B cell (primary cell): ENCODE measurements at regions not wholly inside any gene's neighbourhood (a gene's known extent, or its start where the extent isn't known, plus 50 kb on each side); places are given as distances from the start of the nearest gene placed in this dataset.

Source experiments
- ATAC-seq: fragments of 200-7000 bp; cut with Tn5 transposase; one replicate; pipeline ENCODE4 v1.10.0; 2021; ENCODE audit warnings: low read depth, mild to moderate bottlenecking, moderate number of reproducible peaks, moderate library complexity
- CTCF ChIA-PET: fragments of 350-600 bp; sonication (Branson Sonifier 250); formaldehyde crosslinking; loops from one replicate; lab custom pipeline; 2021; ENCODE audit warnings: antibody characterized with exemption, inconsistent platforms; lab: Charles Lee
- POLR2A ChIA-PET: fragments of 350-600 bp; sonication (Branson Sonifier 250); formaldehyde crosslinking; loops from one replicate; lab custom pipeline; 2021; ENCODE audit warnings: antibody characterized with exemption; lab: Charles Lee
- DNase-seq: peaks from one replicate; pipeline ENCODE4 v3.0.0; 2013
- H2AFZ ChIP-seq: 2 replicates; pipeline ENCODE4 v1.6.1; 2012; ENCODE audit warnings: mild to moderate bottlenecking, low read depth, low read length; ENCODE audit not compliant: insufficient read depth, poor library complexity, severe bottlenecking
- H3K27ac ChIP-seq, 2 donors: 1 replicate in 1 of 2; 2 replicates in 1 of 2; pipeline ENCODE4 v1.5.1; 2012 to 2013; ENCODE audit warnings: low read length in 2 of 2, mild to moderate bottlenecking in 2 of 2, moderate library complexity in 1 of 2
- H3K27me3 ChIP-seq, 4 experiments: fragments of 200-600 bp in 1 of 4; sonication (generic) in 1 of 4; replicated peaks in 1 of 4; 1 replicate in 2 of 4; 2 replicates in 2 of 4; pipeline versions ENCODE4 v1.6.1 to v1.7.0; 2013 to 2016; ENCODE audit warnings: low read length in 3 of 4, mild to moderate bottlenecking in 2 of 4, mixed read lengths in 1 of 4, moderate library complexity in 1 of 4; ENCODE audit not compliant: insufficient read depth in 4 of 4, control insufficient read depth in 3 of 4; ENCODE audit errors: control extremely low read depth in 1 of 4
- H3K36me3 ChIP-seq, 2 experiments: replicated peaks in 1 of 2; 1 replicate in 1 of 2; 2 replicates in 1 of 2; pipeline versions ENCODE4 v1.6.1 to v1.7.1; 2013; ENCODE audit warnings: low read length in 1 of 2; ENCODE audit not compliant: insufficient read depth in 2 of 2, control insufficient read depth in 1 of 2; ENCODE audit errors: control extremely low read depth in 1 of 2, extremely low read depth in 1 of 2
- H3K4me1 ChIP-seq, 2 donors: fragments of 200-600 bp in 1 of 2; sonication (generic) in 1 of 2; 1 replicate in 1 of 2; 2 replicates in 1 of 2; pipeline versions ENCODE4 v1.5.1 to v1.6.1; 2013 to 2017; ENCODE audit warnings: low read length in 2 of 2; ENCODE audit not compliant: control insufficient read depth in 2 of 2, insufficient read depth in 2 of 2
- H3K4me2 ChIP-seq: replicated peaks from 2 replicates; pipeline ENCODE3; 2012; ENCODE audit warnings: mild to moderate bottlenecking, low read depth, low read length; ENCODE audit not compliant: poor library complexity, severe bottlenecking
- H3K4me3 ChIP-seq, 5 experiments: fragments of 200-600 bp in 1 of 5; sonication (generic) in 1 of 5; 1 replicate in 3 of 5; 2 replicates in 2 of 5; pipeline versions ENCODE4 v1.5.1 to v1.7.0; 2011 to 2016; ENCODE audit warnings: low read length in 4 of 5, mild to moderate bottlenecking in 4 of 5, low read depth in 2 of 5, control low read depth in 1 of 5, moderate library complexity in 1 of 5; ENCODE audit not compliant: insufficient read depth in 1 of 5; ENCODE audit errors: control extremely low read depth in 1 of 5, extremely low read depth in 1 of 5
- H3K79me2 ChIP-seq: fragments of 200-600 bp; sonication (generic); one replicate; pipeline ENCODE4 v1.6.0; 2016; ENCODE audit warnings: low read length; ENCODE audit not compliant: control insufficient read depth, insufficient read depth
- H3K9ac ChIP-seq: fragments of 200-600 bp; sonication (generic); 2 replicates; pipeline ENCODE4 v1.6.1; 2017; ENCODE audit warnings: mild to moderate bottlenecking, low read length, moderate library complexity
- H3K9me3 ChIP-seq, 3 donors: one replicate each; pipeline versions ENCODE4 v1.6.1 to v1.7.1; 2013; ENCODE audit warnings: low read length in 2 of 3; ENCODE audit not compliant: control insufficient read depth in 2 of 3, insufficient read depth in 1 of 3; ENCODE audit errors: control extremely low read depth in 1 of 3
- H4K20me1 ChIP-seq: 2 replicates; pipeline ENCODE4 v1.6.0; 2012; ENCODE audit warnings: mild to moderate bottlenecking, low read length; ENCODE audit not compliant: insufficient read depth, control insufficient read depth, poor library complexity, severe bottlenecking
- H3K27ac Mint-ChIP-seq: one replicate; pipeline ENCODE4 v1.8.0; 2021; ENCODE audit warnings: mixed read lengths
- H3K27me3 Mint-ChIP-seq: one replicate; pipeline ENCODE4 v1.8.0; 2021; ENCODE audit warnings: mixed read lengths
- H3K4me1 Mint-ChIP-seq: one replicate; pipeline ENCODE4 v1.8.0; 2021; ENCODE audit warnings: mixed read lengths
- H3K4me3 Mint-ChIP-seq: one replicate; pipeline ENCODE4 v1.8.0; 2021; ENCODE audit warnings: mixed read lengths
- H3K9me3 Mint-ChIP-seq: one replicate; pipeline ENCODE4 v1.8.0; 2022; ENCODE audit warnings: mixed read lengths; ENCODE audit not compliant: insufficient read depth
- EZH2 ChIP-seq: IDR thresholded peaks from 2 replicates; pipeline ENCODE4 v1.6.1; 2012; ENCODE audit warnings: borderline replicate concordance, low read depth, mild to moderate bottlenecking, moderate library complexity, low read length; ENCODE audit not compliant: insufficient read depth, poor library complexity, severe bottlenecking
- WGBS: methylation state at CpG from one replicate; pipeline ENCODE4 v1.1.5; 2013; ENCODE audit warnings: missing lambda C conversion rate; ENCODE audit not compliant: insufficient coverage; 5-methylcytosine and 5-hydroxymethylcytosine counted together
- intact Hi-C: fragments of 100-400 bp; cut with micrococcal nuclease; formaldehyde crosslinking; loops from one replicate; pipeline ENCODE4 v1.10.0; 2022
- TF ChIP-seq, protein P1 (sequence below): fragments of 200-600 bp; IDR thresholded peaks from one replicate; pipeline ENCODE4 v1.8.0; 2022; ENCODE audit warnings: antibody characterized with exemption, mild to moderate bottlenecking

DNA sequence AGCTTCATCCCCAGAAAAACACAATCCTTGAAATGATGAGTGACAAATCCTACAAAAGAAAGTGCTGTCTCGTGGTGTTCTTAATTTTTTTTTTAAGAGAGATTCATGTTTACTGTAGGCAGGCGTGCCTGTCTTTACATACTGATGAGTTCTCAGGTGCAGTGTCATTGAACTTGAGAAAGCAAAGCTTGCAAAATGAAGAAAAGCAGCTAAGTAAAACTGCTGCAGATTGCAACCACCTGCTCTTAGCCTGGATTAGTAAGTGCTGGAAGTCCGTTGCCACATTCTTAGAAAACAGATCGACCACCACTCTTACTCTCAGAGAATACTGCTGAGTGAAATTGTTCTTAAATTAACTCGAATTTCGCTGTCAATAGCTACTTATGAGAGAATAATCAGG, 854.6 kb downstream of the TRIML1 start:
- H3K4me3 ChIP-seq, result no peak overlapping the region
- H3K27ac ChIP-seq, result no peak overlapping the region
- no peaks in the 10 kb centered on the region for H3K4me1 ChIP-seq
- no peak for TF ChIP-seq EZH2
- TF ChIP-seq, protein P1, sequence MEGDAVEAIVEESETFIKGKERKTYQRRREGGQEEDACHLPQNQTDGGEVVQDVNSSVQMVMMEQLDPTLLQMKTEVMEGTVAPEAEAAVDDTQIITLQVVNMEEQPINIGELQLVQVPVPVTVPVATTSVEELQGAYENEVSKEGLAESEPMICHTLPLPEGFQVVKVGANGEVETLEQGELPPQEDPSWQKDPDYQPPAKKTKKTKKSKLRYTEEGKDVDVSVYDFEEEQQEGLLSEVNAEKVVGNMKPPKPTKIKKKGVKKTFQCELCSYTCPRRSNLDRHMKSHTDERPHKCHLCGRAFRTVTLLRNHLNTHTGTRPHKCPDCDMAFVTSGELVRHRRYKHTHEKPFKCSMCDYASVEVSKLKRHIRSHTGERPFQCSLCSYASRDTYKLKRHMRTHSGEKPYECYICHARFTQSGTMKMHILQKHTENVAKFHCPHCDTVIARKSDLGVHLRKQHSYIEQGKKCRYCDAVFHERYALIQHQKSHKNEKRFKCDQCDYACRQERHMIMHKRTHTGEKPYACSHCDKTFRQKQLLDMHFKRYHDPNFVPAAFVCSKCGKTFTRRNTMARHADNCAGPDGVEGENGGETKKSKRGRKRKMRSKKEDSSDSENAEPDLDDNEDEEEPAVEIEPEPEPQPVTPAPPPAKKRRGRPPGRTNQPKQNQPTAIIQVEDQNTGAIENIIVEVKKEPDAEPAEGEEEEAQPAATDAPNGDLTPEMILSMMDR, result no peak
- H3K4me1 Mint-ChIP-seq, result no peaks in the 10 kb centered on the region
- no peak overlapping the region for H3K27ac Mint-ChIP-seq
- no peak overlapping the region for H2AFZ ChIP-seq
- no peaks in the 10 kb centered on the region for H3K36me3 ChIP-seq
- intact Hi-C loops, result no loop called here
- 88% methylated on average over 1 of the region's 6 CpGs for whole genome bisulfite sequencing
- ATAC-seq (no peak), DNase-seq (no peak)
- no peaks in the 10 kb centered on the region for H4K20me1 ChIP-seq
- H3K27me3 Mint-ChIP-seq, result no peaks in the 10 kb centered on the region
- peaks cover 0 to 2% (median 0%) of the 10 kb centered on the region in 3 donors for H3K9me3 ChIP-seq
- H3K9me3 Mint-ChIP-seq, result no peaks in the 10 kb centered on the region
- no peaks in the 10 kb centered on the region for H3K27me3 ChIP-seq
- no peak overlapping the region for H3K4me3 Mint-ChIP-seq
- H3K4me2 ChIP-seq, result no peak overlapping the region
- no peak overlapping the region for H3K9ac ChIP-seq
- H3K79me2 ChIP-seq, result no peaks in the 10 kb centered on the region
- ChIA-PET CTCF (no interaction called here), POLR2A (no interaction called here)

DNA sequence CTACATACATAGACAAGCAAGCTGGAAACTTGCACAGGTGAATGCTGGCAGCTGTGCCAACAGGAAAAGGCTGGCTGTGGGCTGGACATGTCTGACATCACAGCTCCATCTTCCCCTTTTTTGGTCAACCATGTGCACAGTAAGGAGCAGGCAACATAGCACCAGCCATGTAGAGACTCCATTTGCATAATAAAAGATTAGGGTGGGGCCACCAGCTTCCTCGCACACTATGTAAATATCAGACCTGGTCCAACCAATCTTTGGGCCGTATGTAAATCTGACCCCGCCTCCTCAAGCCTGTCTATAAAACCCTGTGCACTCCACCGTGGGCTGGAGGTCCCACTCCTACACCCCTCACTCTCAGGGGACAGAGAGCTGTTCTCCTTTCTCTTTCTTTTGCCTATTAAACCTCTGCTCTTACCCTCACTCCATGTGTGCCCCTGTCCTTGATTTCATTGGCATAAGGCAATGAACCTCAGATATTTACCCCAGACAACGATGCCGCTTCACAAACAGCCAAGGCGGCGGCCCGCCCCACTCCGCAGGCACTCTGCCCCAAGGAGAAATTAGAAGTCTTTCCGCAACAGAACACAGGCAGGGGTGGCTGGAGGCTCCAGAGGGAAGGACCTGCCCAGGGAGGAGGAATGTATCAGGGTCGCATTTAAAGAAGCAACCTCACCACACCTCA, 862.2 kb downstream of the TRIML1 start:
- CTCF ChIA-PET, result no interaction called here
- H2AFZ ChIP-seq, result no peak overlapping the region

More for the DNA sequence above, 862.2 kb downstream of the TRIML1 start:
- Mint-ChIP-seq H3K27me3 (no peaks in the 10 kb centered on the region), H3K4me1 (no peaks in the 10 kb centered on the region), H3K4me3 (no peak overlapping the region), H3K27ac (no peak overlapping the region), H3K9me3 (peaks cover 2% of the 10 kb centered on the region)
- Histone ChIP-seq H3K9ac (no peak overlapping the region), H3K4me2 (no peak overlapping the region), H3K4me1 (no peaks in the 10 kb centered on the region), H3K9me3 (peaks cover 0 to 14% (median 0%) of the 10 kb centered on the region in 3 donors), H3K36me3 (no peaks in the 10 kb centered on the region), H4K20me1 (no peaks in the 10 kb centered on the region), H3K4me3 (no peak overlapping the region), H3K27me3 (no peaks in the 10 kb centered on the region), H3K27ac (no peak overlapping the region), H3K79me2 (no peaks in the 10 kb centered on the region)
- TF ChIP-seq EZH2, result no peak
- TF ChIP-seq, protein P1, result no peak
- DNase-seq (no peak), ATAC-seq (no peak)
- POLR2A ChIA-PET, result no interaction called here
- intact Hi-C loops, result no loop called here
- 95% methylated on average over 8 of the region's 12 CpGs for WGBS
